ENCODE measurements at regions not wholly inside any gene's neighbourhood (a gene's known extent, or its start where the extent isn't known, plus 50 kb on each side); places are given as distances from the start of the nearest gene placed in this dataset.

GRCh38 chr4:62500296-62500695 lies 1300.2 kb downstream of the ADGRL3 start:
- TF ChIP-seq CTCF (IDR thresholded peaks at IDR 0.05 in 8 of 11, conservative IDR thresholded peaks at IDR 0.05 in 3 of 11) = no peak
- no peak for TF ChIP-seq POLR2AphosphoS5 (IDR thresholded peaks at IDR 0.05)
